OCI-LY1 (cell line): ENCODE measurements at regions not wholly inside any gene's neighbourhood (a gene's known extent, or its start where the extent isn't known, plus 50 kb on each side); places are given as distances from the start of the nearest gene placed in this dataset.

ENCODE experiments used
- CTCF ChIP-seq: fragments of 200-600 bp; sonication (generic), shearing (Covaris generic); IDR thresholded peaks from 2 replicates; pipeline ENCODE4 v1.5.1; 2017; ENCODE audit warnings: mild to moderate bottlenecking, antibody characterized with exemption, low read length, moderate library complexity, mixed read lengths
- EZH2 ChIP-seq: fragments of 200-600 bp; sonication (generic), shearing (Covaris generic); IDR thresholded peaks from 2 replicates; pipeline ENCODE4 v1.8.0; 2017; ENCODE audit warnings: borderline replicate concordance, mixed run types, mild to moderate bottlenecking, antibody characterized with exemption, low read length, moderate library complexity, mixed read lengths

GRCh38 chr4:163755013-163755412, 260.5 kb downstream of the TMA16 start:
- peak; percentile 71 for TF ChIP-seq CTCF
- TF ChIP-seq EZH2 = no peak
